Liver (tissue), 3 donors: ENCODE measurements at regions not wholly inside any gene's neighbourhood (a gene's known extent, or its start where the extent isn't known, plus 50 kb on each side); places are given as distances from the start of the nearest gene placed in this dataset.

ENCODE experiments used
- EGR1 ChIP-seq, 2 donors: IDR thresholded peaks; 2 replicates each; pipeline ENCODE4 v1.6.1; 2016 to 2018; ENCODE audit warnings: antibody characterized with exemption in 2 of 2, low read depth in 2 of 2
- FOXA1 ChIP-seq: IDR thresholded peaks from 2 replicates; pipeline ENCODE4 v1.6.1; 2016; ENCODE audit warnings: antibody characterized with exemption
- GABPA ChIP-seq, 2 donors: IDR thresholded peaks in 1 of 2; conservative IDR thresholded peaks in 1 of 2; 2 replicates each; pipeline ENCODE4 v1.6.1; 2016; ENCODE audit warnings: antibody characterized with exemption in 2 of 2, mild to moderate bottlenecking in 1 of 2, moderate library complexity in 1 of 2
- JUND ChIP-seq, 2 donors: IDR thresholded peaks; 2 replicates each; pipeline ENCODE4 v1.6.1; 2016; ENCODE audit warnings: antibody characterized with exemption in 2 of 2
- RAD21 ChIP-seq, 2 donors: IDR thresholded peaks; 2 replicates each; pipeline ENCODE4 v1.6.1; 2016; ENCODE audit warnings: antibody characterized with exemption in 2 of 2, mild to moderate bottlenecking in 2 of 2
- SP1 ChIP-seq: IDR thresholded peaks from 2 replicates; pipeline ENCODE4 v1.6.1; 2018; ENCODE audit warnings: antibody characterized with exemption, mild to moderate bottlenecking
- TAF1 ChIP-seq: conservative IDR thresholded peaks from 2 replicates; pipeline ENCODE4 v1.6.1; 2016; ENCODE audit warnings: antibody characterized with exemption, mild to moderate bottlenecking
- YY1 ChIP-seq: IDR thresholded peaks from 2 replicates; pipeline ENCODE4 v1.6.1; 2016; ENCODE audit warnings: antibody characterized with exemption, mild to moderate bottlenecking
- TF ChIP-seq, protein P1 (sequence below): fragments of 150-350 bp; IDR thresholded peaks from 2 replicates; pipeline ENCODE4 v1.5.1; 2017; ENCODE audit warnings: improper control_type of control experiment, low read depth, low read length; ENCODE audit not compliant: missing input control
- TF ChIP-seq, protein P2 (sequence below): IDR thresholded peaks from 2 replicates; pipeline ENCODE4 v1.6.1; 2016; ENCODE audit warnings: antibody characterized with exemption
- TF ChIP-seq, protein P3 (sequence below): IDR thresholded peaks from 2 replicates; pipeline ENCODE4 v1.6.1; 2016; ENCODE audit warnings: antibody characterized with exemption
- TF ChIP-seq, protein P4 (sequence below): IDR thresholded peaks from 2 replicates; pipeline ENCODE4 v1.6.1; 2016; ENCODE audit warnings: antibody characterized with exemption, mild to moderate bottlenecking
- donor health status: healthy.
- donor health status: healthy.

DNA sequence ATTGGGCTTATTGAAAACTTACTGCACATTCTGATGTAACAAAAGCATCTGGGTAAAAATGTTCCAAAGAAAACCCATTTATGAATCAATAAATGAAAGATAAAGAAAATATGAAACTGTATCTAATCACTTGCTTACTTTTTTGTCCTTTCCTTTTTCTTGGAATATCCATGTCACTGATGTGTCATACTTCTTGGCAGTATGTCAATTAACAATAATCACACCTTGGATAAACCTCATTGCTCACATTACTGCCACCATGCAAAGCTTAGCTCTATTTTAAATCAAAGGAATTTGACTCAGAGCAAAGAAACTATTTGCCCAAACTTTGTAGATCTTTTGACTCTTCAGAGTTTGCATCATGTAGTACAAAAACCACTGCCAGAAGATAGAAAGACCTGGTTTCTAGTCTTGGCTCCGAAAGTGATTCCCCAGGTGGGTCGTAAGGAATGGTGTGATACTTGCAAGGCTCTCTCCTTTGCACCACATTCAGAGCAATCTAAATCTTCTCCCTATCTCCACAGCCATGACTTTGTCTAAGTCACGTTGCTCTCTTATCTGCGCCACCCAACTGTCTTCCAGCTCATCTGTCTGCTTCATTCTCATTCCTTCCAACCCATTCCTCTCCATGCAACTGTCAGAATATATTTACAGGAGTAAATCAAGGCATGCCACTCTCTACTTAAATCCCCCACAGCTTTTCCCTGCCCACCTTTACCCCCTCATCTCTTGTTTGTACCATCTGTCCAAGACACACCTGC, 311.9 kb downstream of the COG6 start:
- TF ChIP-seq, protein P1, sequence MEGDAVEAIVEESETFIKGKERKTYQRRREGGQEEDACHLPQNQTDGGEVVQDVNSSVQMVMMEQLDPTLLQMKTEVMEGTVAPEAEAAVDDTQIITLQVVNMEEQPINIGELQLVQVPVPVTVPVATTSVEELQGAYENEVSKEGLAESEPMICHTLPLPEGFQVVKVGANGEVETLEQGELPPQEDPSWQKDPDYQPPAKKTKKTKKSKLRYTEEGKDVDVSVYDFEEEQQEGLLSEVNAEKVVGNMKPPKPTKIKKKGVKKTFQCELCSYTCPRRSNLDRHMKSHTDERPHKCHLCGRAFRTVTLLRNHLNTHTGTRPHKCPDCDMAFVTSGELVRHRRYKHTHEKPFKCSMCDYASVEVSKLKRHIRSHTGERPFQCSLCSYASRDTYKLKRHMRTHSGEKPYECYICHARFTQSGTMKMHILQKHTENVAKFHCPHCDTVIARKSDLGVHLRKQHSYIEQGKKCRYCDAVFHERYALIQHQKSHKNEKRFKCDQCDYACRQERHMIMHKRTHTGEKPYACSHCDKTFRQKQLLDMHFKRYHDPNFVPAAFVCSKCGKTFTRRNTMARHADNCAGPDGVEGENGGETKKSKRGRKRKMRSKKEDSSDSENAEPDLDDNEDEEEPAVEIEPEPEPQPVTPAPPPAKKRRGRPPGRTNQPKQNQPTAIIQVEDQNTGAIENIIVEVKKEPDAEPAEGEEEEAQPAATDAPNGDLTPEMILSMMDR: no peak
- TF ChIP-seq RAD21 (IDR thresholded peaks at IDR 0.05) (no peak), EGR1 (IDR thresholded peaks at IDR 0.05; ENCODE audit: low read depth in 2 of 2) (no peak), SP1 (no peak), GABPA (IDR thresholded peaks at IDR 0.05 in 1 of 2, conservative IDR thresholded peaks at IDR 0.05 in 1 of 2) (no peak), JUND (IDR thresholded peaks at IDR 0.05) (no peak), YY1 (no peak), FOXA1 (no peak), TAF1 (no peak)
- TF ChIP-seq, protein P2, sequence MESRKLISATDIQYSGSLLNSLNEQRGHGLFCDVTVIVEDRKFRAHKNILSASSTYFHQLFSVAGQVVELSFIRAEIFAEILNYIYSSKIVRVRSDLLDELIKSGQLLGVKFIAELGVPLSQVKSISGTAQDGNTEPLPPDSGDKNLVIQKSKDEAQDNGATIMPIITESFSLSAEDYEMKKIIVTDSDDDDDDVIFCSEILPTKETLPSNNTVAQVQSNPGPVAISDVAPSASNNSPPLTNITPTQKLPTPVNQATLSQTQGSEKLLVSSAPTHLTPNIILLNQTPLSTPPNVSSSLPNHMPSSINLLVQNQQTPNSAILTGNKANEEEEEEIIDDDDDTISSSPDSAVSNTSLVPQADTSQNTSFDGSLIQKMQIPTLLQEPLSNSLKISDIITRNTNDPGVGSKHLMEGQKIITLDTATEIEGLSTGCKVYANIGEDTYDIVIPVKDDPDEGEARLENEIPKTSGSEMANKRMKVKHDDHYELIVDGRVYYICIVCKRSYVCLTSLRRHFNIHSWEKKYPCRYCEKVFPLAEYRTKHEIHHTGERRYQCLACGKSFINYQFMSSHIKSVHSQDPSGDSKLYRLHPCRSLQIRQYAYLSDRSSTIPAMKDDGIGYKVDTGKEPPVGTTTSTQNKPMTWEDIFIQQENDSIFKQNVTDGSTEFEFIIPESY: no peak
- TF ChIP-seq, protein P3, sequence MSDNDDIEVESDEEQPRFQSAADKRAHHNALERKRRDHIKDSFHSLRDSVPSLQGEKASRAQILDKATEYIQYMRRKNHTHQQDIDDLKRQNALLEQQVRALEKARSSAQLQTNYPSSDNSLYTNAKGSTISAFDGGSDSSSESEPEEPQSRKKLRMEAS: no peak
- TF ChIP-seq, protein P4, sequence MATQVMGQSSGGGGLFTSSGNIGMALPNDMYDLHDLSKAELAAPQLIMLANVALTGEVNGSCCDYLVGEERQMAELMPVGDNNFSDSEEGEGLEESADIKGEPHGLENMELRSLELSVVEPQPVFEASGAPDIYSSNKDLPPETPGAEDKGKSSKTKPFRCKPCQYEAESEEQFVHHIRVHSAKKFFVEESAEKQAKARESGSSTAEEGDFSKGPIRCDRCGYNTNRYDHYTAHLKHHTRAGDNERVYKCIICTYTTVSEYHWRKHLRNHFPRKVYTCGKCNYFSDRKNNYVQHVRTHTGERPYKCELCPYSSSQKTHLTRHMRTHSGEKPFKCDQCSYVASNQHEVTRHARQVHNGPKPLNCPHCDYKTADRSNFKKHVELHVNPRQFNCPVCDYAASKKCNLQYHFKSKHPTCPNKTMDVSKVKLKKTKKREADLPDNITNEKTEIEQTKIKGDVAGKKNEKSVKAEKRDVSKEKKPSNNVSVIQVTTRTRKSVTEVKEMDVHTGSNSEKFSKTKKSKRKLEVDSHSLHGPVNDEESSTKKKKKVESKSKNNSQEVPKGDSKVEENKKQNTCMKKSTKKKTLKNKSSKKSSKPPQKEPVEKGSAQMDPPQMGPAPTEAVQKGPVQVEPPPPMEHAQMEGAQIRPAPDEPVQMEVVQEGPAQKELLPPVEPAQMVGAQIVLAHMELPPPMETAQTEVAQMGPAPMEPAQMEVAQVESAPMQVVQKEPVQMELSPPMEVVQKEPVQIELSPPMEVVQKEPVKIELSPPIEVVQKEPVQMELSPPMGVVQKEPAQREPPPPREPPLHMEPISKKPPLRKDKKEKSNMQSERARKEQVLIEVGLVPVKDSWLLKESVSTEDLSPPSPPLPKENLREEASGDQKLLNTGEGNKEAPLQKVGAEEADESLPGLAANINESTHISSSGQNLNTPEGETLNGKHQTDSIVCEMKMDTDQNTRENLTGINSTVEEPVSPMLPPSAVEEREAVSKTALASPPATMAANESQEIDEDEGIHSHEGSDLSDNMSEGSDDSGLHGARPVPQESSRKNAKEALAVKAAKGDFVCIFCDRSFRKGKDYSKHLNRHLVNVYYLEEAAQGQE: no peak
